PC-3 (cell line): ENCODE measurements at regions not wholly inside any gene's neighbourhood (a gene's known extent, or its start where the extent isn't known, plus 50 kb on each side); places are given as distances from the start of the nearest gene placed in this dataset.

Source experiments
- CTCF ChIP-seq: fragments of 300-600 bp; sonication (generic); conservative IDR thresholded peaks from 2 replicates; pipeline ENCODE4 v1.5.1; 2017; ENCODE audit warnings: antibody characterized with exemption, low read depth, mild to moderate bottlenecking, low read length
- EZH2 ChIP-seq: fragments of 300-600 bp; sonication (generic); IDR thresholded peaks from one replicate; pipeline ENCODE4 v1.6.1; 2017; ENCODE audit warnings: antibody characterized with exemption, mild to moderate bottlenecking, low read length; ENCODE audit not compliant: unreplicated experiment
- EZH2phosphoT487 ChIP-seq: fragments of 300-600 bp; sonication (generic); IDR thresholded peaks from 2 replicates; pipeline ENCODE4 v1.6.1; 2018; ENCODE audit warnings: mild to moderate bottlenecking, antibody characterized with exemption, low read length, borderline replicate concordance

GRCh38 chr20:55714736-55715135 lies 290.6 kb downstream of the CBLN4 start:
- TF ChIP-seq EZH2 (no peak), CTCF (no peak), EZH2phosphoT487 (no peak)
